ENCODE measurements at regions not wholly inside any gene's neighbourhood (a gene's known extent, or its start where the extent isn't known, plus 50 kb on each side); places are given as distances from the start of the nearest gene placed in this dataset.

- H3K9me3 Mint-ChIP-seq: peaks cover 5 to 12% of the 10 kb centered on the region in 2 donors
- H3K4me3 Mint-ChIP-seq: no peak overlapping the region
- TF ChIP-seq, protein P1, sequence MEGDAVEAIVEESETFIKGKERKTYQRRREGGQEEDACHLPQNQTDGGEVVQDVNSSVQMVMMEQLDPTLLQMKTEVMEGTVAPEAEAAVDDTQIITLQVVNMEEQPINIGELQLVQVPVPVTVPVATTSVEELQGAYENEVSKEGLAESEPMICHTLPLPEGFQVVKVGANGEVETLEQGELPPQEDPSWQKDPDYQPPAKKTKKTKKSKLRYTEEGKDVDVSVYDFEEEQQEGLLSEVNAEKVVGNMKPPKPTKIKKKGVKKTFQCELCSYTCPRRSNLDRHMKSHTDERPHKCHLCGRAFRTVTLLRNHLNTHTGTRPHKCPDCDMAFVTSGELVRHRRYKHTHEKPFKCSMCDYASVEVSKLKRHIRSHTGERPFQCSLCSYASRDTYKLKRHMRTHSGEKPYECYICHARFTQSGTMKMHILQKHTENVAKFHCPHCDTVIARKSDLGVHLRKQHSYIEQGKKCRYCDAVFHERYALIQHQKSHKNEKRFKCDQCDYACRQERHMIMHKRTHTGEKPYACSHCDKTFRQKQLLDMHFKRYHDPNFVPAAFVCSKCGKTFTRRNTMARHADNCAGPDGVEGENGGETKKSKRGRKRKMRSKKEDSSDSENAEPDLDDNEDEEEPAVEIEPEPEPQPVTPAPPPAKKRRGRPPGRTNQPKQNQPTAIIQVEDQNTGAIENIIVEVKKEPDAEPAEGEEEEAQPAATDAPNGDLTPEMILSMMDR (IDR thresholded peaks at IDR 0.05): no peak
- intact Hi-C loops (cut with micrococcal nuclease): no loop called here
- Histone ChIP-seq H3K27me3 (ENCODE audit: control insufficient read depth, insufficient read depth, low read length) (no peaks in the 10 kb centered on the region), H3K4me3 (ENCODE audit: low read length) (no peak overlapping the region), H3K4me1 (ENCODE audit: control insufficient read depth, insufficient read depth, low read length) (no peaks in the 10 kb centered on the region), H3K36me3 (ENCODE audit: control insufficient read depth, insufficient read depth, low read length) (no peaks in the 10 kb centered on the region), H3K9me3 (ENCODE audit: control insufficient read depth, insufficient read depth, low read length) (no peaks in the 10 kb centered on the region), H3K27ac (ENCODE audit: low read length) (no peak overlapping the region)
- 71% methylated on average over 1 of the region's 2 CpGs for WGBS (ENCODE audit: insufficient coverage)
- H3K4me1 Mint-ChIP-seq: no peaks in the 10 kb centered on the region
- H3K27me3 Mint-ChIP-seq (ENCODE audit: low read depth in 2 of 2): no peaks in the 10 kb centered on the region
- H3K27ac Mint-ChIP-seq: no peak overlapping the region
- ATAC-seq: no peak
- no peaks in the 10 kb centered on the region for H3K36me3 Mint-ChIP-seq
- DNase-seq: no peak
Measured at GRCh38 chr3:110419601-110420000, 652.0 kb upstream of the NECTIN3 start.

DNA sequence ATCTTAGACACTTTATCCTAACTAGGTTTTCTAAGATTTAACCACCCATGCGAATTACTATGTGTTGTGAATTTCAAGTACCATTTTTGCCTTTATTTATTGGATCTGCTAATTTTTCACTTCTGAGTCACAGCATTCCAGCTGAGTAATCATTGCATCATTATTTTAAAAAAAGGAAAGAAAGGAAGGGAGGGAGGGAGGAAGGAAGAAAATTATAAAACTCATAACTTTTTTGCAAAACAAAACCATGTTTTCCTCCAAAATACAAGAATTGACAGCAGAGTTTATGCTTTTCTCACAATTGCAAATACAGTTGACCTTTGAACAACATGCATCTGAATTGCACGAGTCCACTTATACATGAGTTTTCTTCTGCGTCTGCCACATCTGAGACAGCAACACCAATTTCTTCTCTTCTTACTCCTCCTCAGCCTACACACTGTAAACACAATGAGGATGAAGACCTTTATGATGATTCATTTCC is 651.4 kb upstream of the NECTIN3 start:
- TF ChIP-seq, protein P1 (IDR thresholded peaks at IDR 0.05): no peak
- no peaks in the 10 kb centered on the region for H3K4me1 ChIP-seq (ENCODE audit: control insufficient read depth, insufficient read depth, low read length)
- Mint-ChIP-seq H3K9me3 (peaks cover 5 to 11% of the 10 kb centered on the region in 2 donors), H3K36me3 (no peaks in the 10 kb centered on the region), H3K4me3 (no peak overlapping the region), H3K4me1 (no peaks in the 10 kb centered on the region), H3K27me3 (ENCODE audit: low read depth in 2 of 2) (no peaks in the 10 kb centered on the region), H3K27ac (no peak overlapping the region)
- DNase-seq (no peak), ATAC-seq (no peak)
- no peak overlapping the region for H3K27ac ChIP-seq (ENCODE audit: low read length)
- H3K27me3 ChIP-seq (ENCODE audit: control insufficient read depth, insufficient read depth, low read length): no peaks in the 10 kb centered on the region
- intact Hi-C loops (cut with micrococcal nuclease): no loop called here
- no peak overlapping the region for H3K4me3 ChIP-seq (ENCODE audit: low read length)
- H3K36me3 ChIP-seq (ENCODE audit: control insufficient read depth, insufficient read depth, low read length): no peaks in the 10 kb centered on the region
- no peaks in the 10 kb centered on the region for H3K9me3 ChIP-seq (ENCODE audit: control insufficient read depth, insufficient read depth, low read length)
- 100% methylated on average over 2 of the region's 3 CpGs for WGBS (ENCODE audit: insufficient coverage)

- Mint-ChIP-seq H3K9me3 (peaks cover 5 to 6% of the 10 kb centered on the region in 2 donors), H3K36me3 (no peaks in the 10 kb centered on the region), H3K4me1 (no peaks in the 10 kb centered on the region), H3K27ac (no peak overlapping the region), H3K4me3 (no peak overlapping the region), H3K27me3 (ENCODE audit: low read depth in 2 of 2) (no peaks in the 10 kb centered on the region)
- Histone ChIP-seq H3K27ac (ENCODE audit: low read length) (no peak overlapping the region), H3K4me1 (ENCODE audit: control insufficient read depth, insufficient read depth, low read length) (no peaks in the 10 kb centered on the region), H3K9me3 (ENCODE audit: control insufficient read depth, insufficient read depth, low read length) (no peaks in the 10 kb centered on the region), H3K4me3 (ENCODE audit: low read length) (no peak overlapping the region), H3K36me3 (ENCODE audit: control insufficient read depth, insufficient read depth, low read length) (no peaks in the 10 kb centered on the region), H3K27me3 (ENCODE audit: control insufficient read depth, insufficient read depth, low read length) (no peaks in the 10 kb centered on the region)
- DNase-seq (no peak), ATAC-seq (no peak)
- 98% methylated on average over 2 of the region's 2 CpGs for WGBS (ENCODE audit: insufficient coverage)
- intact Hi-C loops (cut with micrococcal nuclease): no loop called here
- TF ChIP-seq, protein P1 (IDR thresholded peaks at IDR 0.05): no peak
Measured at GRCh38 chr3:110423276-110423675, 648.3 kb upstream of the NECTIN3 start.

DNA sequence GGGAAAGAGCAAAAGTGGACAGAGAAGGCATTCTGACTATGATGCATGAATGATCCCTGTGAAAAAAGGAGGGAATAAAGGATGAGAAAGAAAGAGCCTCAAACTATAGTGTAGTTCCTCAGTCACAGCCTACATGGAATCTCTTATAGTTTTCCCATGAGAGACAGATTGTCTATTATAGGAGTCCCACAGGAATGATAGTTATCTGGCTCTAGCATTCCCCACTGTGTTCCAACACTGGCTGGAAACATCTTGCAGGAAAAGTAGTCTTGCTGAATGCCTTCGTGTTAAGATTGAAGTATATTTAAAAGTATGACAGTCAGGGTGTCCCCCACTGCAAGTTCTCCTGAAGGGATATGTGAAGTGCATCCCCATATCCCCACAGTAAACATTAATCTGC is 641.5 kb upstream of the NECTIN3 start:
- WGBS (ENCODE audit: insufficient coverage): 71% methylated on average over 1 of the region's 1 CpG
- no peaks in the 10 kb centered on the region for H3K4me1 Mint-ChIP-seq
- Histone ChIP-seq H3K4me1 (ENCODE audit: control insufficient read depth, insufficient read depth, low read length) (no peaks in the 10 kb centered on the region), H3K4me3 (ENCODE audit: low read length) (no peak overlapping the region), H3K27ac (ENCODE audit: low read length) (no peak overlapping the region), H3K27me3 (ENCODE audit: control insufficient read depth, insufficient read depth, low read length) (no peaks in the 10 kb centered on the region), H3K36me3 (ENCODE audit: control insufficient read depth, insufficient read depth, low read length) (no peaks in the 10 kb centered on the region), H3K9me3 (ENCODE audit: control insufficient read depth, insufficient read depth, low read length) (no peaks in the 10 kb centered on the region)
- TF ChIP-seq, protein P1 (IDR thresholded peaks at IDR 0.05): no peak
- no peaks in the 10 kb centered on the region for H3K36me3 Mint-ChIP-seq
- intact Hi-C loops (cut with micrococcal nuclease): no loop called here
- no peak overlapping the region for H3K27ac Mint-ChIP-seq
- H3K4me3 Mint-ChIP-seq: no peak overlapping the region
- ATAC-seq: no peak
- no peaks in the 10 kb centered on the region for H3K27me3 Mint-ChIP-seq (ENCODE audit: low read depth in 2 of 2)
- no peak for DNase-seq
- H3K9me3 Mint-ChIP-seq: peaks cover 5 to 7% of the 10 kb centered on the region in 2 donors
